ENCODE measurements at regions not wholly inside any gene's neighbourhood (a gene's known extent, or its start where the extent isn't known, plus 50 kb on each side); places are given as distances from the start of the nearest gene placed in this dataset.
"Not testable (repeated sequence)": the region's sequence is repeated elsewhere in the genome, so short reads cannot be mapped to it uniquely, and the experiment has no call there.

DNA sequence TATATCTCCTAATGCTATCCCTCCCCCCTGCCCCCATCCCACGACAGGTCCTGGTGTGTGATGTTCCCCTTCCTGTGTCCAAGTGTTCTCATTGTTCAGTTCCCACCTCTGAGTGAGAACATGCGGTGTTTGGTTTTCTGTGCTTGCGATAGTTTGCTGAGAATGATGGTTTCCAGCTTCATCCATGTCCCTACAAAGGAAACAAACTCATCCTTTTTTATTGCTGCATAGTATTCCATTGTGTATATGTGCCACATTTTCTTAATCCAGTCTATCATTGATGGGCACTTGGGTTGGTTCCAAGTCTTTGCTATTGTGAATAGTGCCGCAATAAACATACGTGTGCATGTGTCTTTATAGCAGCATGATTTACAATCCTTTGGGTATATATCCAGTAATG lies 146.9 kb downstream of the LYPLAL1 start:
- H3K79me1 ChIP-seq (ENCODE audit: low read depth, low read length); H3K4me1 ChIP-seq (replicated peaks in 1 of 4; ENCODE audit: control insufficient read depth in 3 of 4, insufficient read depth in 4 of 4, low read length in 3 of 4); H3K79me2 ChIP-seq (ENCODE audit: control insufficient read depth in 1 of 2, insufficient read depth in 2 of 2, low read length in 2 of 2); H2BK12ac ChIP-seq (ENCODE audit: low read depth, low read length); H2BK5ac ChIP-seq (ENCODE audit: low read depth, low read length); H2AFZ ChIP-seq (ENCODE audit: low read length); H3K56ac ChIP-seq (replicated peaks; ENCODE audit: insufficient read length, low read depth, low read length); H2AK5ac ChIP-seq (ENCODE audit: low read depth, low read length); POLR2A ChIA-PET (ENCODE audit: partially characterized antibody); H3K4me3 ChIP-seq (ENCODE audit: extremely low read depth in 1 of 4, insufficient read depth in 2 of 4, low read depth in 3 of 4, low read length in 4 of 4); H3K4ac ChIP-seq (replicated peaks; ENCODE audit: insufficient read length, low read depth, low read length); H3K23ac ChIP-seq (ENCODE audit: insufficient read length); H3K27ac ChIP-seq (ENCODE audit: low read depth, low read length); H3K9me3 ChIP-seq (ENCODE audit: insufficient read depth in 2 of 2, low read depth in 1 of 2, low read length in 1 of 2); H2BK20ac ChIP-seq (ENCODE audit: low read length); H2BK15ac ChIP-seq (ENCODE audit: low read length); H3K14ac ChIP-seq (ENCODE audit: insufficient read length); DNase-seq (ENCODE audit: low read depth in 1 of 2, low spot score in 2 of 2); H3K36me3 ChIP-seq (ENCODE audit: control insufficient read depth in 2 of 4, insufficient read depth in 4 of 4, low read length in 3 of 4); CTCF ChIA-PET (ENCODE audit: partially characterized antibody); H2BK120ac ChIP-seq (replicated peaks; ENCODE audit: low read depth, low read length); H4K20me1 ChIP-seq (replicated peaks in 1 of 2; ENCODE audit: control insufficient read depth in 1 of 2, insufficient read depth in 2 of 2, low read length in 2 of 2); H3K23me2 ChIP-seq (ENCODE audit: low read depth, low read length); H3K27me3 ChIP-seq (replicated peaks in 1 of 4; ENCODE audit: control insufficient read depth in 3 of 4, extremely low read depth in 1 of 4, insufficient read depth in 3 of 4, low read length in 3 of 4); H4K8ac ChIP-seq (ENCODE audit: extremely low read depth, insufficient read depth, low read length); H3K18ac ChIP-seq (ENCODE audit: extremely low read depth, low read length); H4K5ac ChIP-seq (ENCODE audit: insufficient read length, low read depth, low read length); H4K91ac ChIP-seq (replicated peaks; ENCODE audit: insufficient read length, low read length); FAIRE-seq; H3K9ac ChIP-seq (replicated peaks in 1 of 4; ENCODE audit: extremely low read depth in 1 of 4, low read depth in 3 of 4, low read length in 3 of 4); H3K4me2 ChIP-seq (ENCODE audit: insufficient read depth in 1 of 2, low read depth in 2 of 2, low read length in 2 of 2): not testable (repeated sequence)
- 90% methylated on average over 5 of the region's 5 CpGs; no CpG with 5 or more reads in 1 of the 2 experiments for WGBS, 2 experiments (ENCODE audit: extremely low coverage in 1 of 2, insufficient coverage in 1 of 2, insufficient read length in 1 of 2, insufficient replicate concordance in 2 of 2, low coverage in 1 of 2, low lambda C conversion rate in 2 of 2, missing lambda C conversion rate in 1 of 2)
